ENCODE measurements at regions not wholly inside any gene's neighbourhood (a gene's known extent, or its start where the extent isn't known, plus 50 kb on each side); places are given as distances from the start of the nearest gene placed in this dataset.
"Not testable (repeated sequence)": the region's sequence is repeated elsewhere in the genome, so short reads cannot be mapped to it uniquely, and the experiment has no call there.

GRCh38 chr2:172313715-172314341 lies 113.6 kb upstream of the ITGA6 start:
- TF ChIP-seq YY1 (IDR thresholded peaks at IDR 0.05; ENCODE audit: insufficient read depth, insufficient read length): no peak
- no peak for TF ChIP-seq SUZ12 (IDR thresholded peaks at IDR 0.05; ENCODE audit: extremely low read depth, insufficient read depth, insufficient read length)
- Histone ChIP-seq H3K9ac (ENCODE audit: insufficient read length, low read depth) (no peak overlapping the region), H3K4me3 (ENCODE audit: insufficient read length, low read depth) (no peak overlapping the region)

GRCh38 chr2:172315070-172315469 lies 112.3 kb upstream of the ITGA6 start:
- not testable (repeated sequence) for H3K4me1 ChIP-seq (ENCODE audit: insufficient read depth, insufficient read length); H3K27me3 ChIP-seq (ENCODE audit: insufficient read depth, insufficient read length); DNase-seq (ENCODE audit: low read depth, low spot score); H3K36me3 ChIP-seq (ENCODE audit: insufficient read depth, insufficient read length, low read length); H3K9ac ChIP-seq (ENCODE audit: insufficient read length, low read depth); H3K4me3 ChIP-seq (ENCODE audit: insufficient read length, low read depth)
- H3K9me3 ChIP-seq (ENCODE audit: insufficient read depth, low read length): peaks cover 21% of the 10 kb centered on the region

More at GRCh38 chr2:172313715-172314341, 113.6 kb upstream of the ITGA6 start:
- Histone ChIP-seq H3K36me3 (ENCODE audit: insufficient read depth, insufficient read length, low read length) (no peaks in the 10 kb centered on the region), H3K9me3 (ENCODE audit: insufficient read depth, low read length) (peaks cover 21% of the 10 kb centered on the region), H3K27me3 (ENCODE audit: insufficient read depth, insufficient read length) (no peaks in the 10 kb centered on the region), H3K4me1 (ENCODE audit: insufficient read depth, insufficient read length) (no peaks in the 10 kb centered on the region)
- no peak for DNase-seq (ENCODE audit: low read depth, low spot score)

GRCh38 chr2:172322049-172322448 lies 105.3 kb upstream of the ITGA6 start:
- H3K36me3 ChIP-seq (ENCODE audit: insufficient read depth, insufficient read length, low read length): no peaks in the 10 kb centered on the region
- no peak overlapping the region for H3K9ac ChIP-seq (ENCODE audit: insufficient read length, low read depth)
- TF ChIP-seq ZNF274 (IDR thresholded peaks at IDR 0.05; ENCODE audit: low read depth, low read length): no peak
- TF ChIP-seq YY1 (IDR thresholded peaks at IDR 0.05; ENCODE audit: insufficient read depth, insufficient read length): no peak
- TF ChIP-seq SUZ12 (IDR thresholded peaks at IDR 0.05; ENCODE audit: extremely low read depth, insufficient read depth, insufficient read length): no peak
- H3K27me3 ChIP-seq (ENCODE audit: insufficient read depth, insufficient read length): no peaks in the 10 kb centered on the region
- no peak for DNase-seq (ENCODE audit: low read depth, low spot score)
- no peaks in the 10 kb centered on the region for H3K4me1 ChIP-seq (ENCODE audit: insufficient read depth, insufficient read length)
- H3K4me3 ChIP-seq (ENCODE audit: insufficient read length, low read depth): no peak overlapping the region
- no peaks in the 10 kb centered on the region for H3K9me3 ChIP-seq (ENCODE audit: insufficient read depth, low read length)

GRCh38 chr2:172323256-172323655 lies 104.1 kb upstream of the ITGA6 start:
- TF ChIP-seq SUZ12 (IDR thresholded peaks at IDR 0.05; ENCODE audit: extremely low read depth, insufficient read depth, insufficient read length): no peak
- no peak for TF ChIP-seq YY1 (IDR thresholded peaks at IDR 0.05; ENCODE audit: insufficient read depth, insufficient read length)
- TF ChIP-seq ZNF274 (IDR thresholded peaks at IDR 0.05; ENCODE audit: low read depth, low read length): no peak
- no peak for DNase-seq (ENCODE audit: low read depth, low spot score)
- H3K4me1 ChIP-seq (ENCODE audit: insufficient read depth, insufficient read length): no peaks in the 10 kb centered on the region

GRCh38 chr2:172323861-172324597 lies 103.4 kb upstream of the ITGA6 start:
- H3K9me3 ChIP-seq (ENCODE audit: insufficient read depth, low read length): no peaks in the 10 kb centered on the region
- no peak overlapping the region for H3K4me3 ChIP-seq (ENCODE audit: insufficient read length, low read depth)
- no peak for TF ChIP-seq ZNF274 (IDR thresholded peaks at IDR 0.05; ENCODE audit: low read depth, low read length)
- no peak for TF ChIP-seq SUZ12 (IDR thresholded peaks at IDR 0.05; ENCODE audit: extremely low read depth, insufficient read depth, insufficient read length)
- no peak for TF ChIP-seq YY1 (IDR thresholded peaks at IDR 0.05; ENCODE audit: insufficient read depth, insufficient read length)
- DNase-seq (ENCODE audit: low read depth, low spot score): no peak
- H3K4me1 ChIP-seq (ENCODE audit: insufficient read depth, insufficient read length): no peaks in the 10 kb centered on the region
- no peak overlapping the region for H3K9ac ChIP-seq (ENCODE audit: insufficient read length, low read depth)
- H3K27me3 ChIP-seq (ENCODE audit: insufficient read depth, insufficient read length): no peaks in the 10 kb centered on the region
- no peaks in the 10 kb centered on the region for H3K36me3 ChIP-seq (ENCODE audit: insufficient read depth, insufficient read length, low read length)

More at GRCh38 chr2:172323256-172323655, 104.1 kb upstream of the ITGA6 start:
- H3K9ac ChIP-seq (ENCODE audit: insufficient read length, low read depth): no peak overlapping the region
- H3K4me3 ChIP-seq (ENCODE audit: insufficient read length, low read depth): no peak overlapping the region
- H3K36me3 ChIP-seq (ENCODE audit: insufficient read depth, insufficient read length, low read length): no peaks in the 10 kb centered on the region
- no peaks in the 10 kb centered on the region for H3K27me3 ChIP-seq (ENCODE audit: insufficient read depth, insufficient read length)
- H3K9me3 ChIP-seq (ENCODE audit: insufficient read depth, low read length): no peaks in the 10 kb centered on the region

GRCh38 chr2:172326211-172326509 lies 101.2 kb upstream of the ITGA6 start:
- DNase-seq (ENCODE audit: low read depth, low spot score): no peak
- no peak for TF ChIP-seq ZNF274 (IDR thresholded peaks at IDR 0.05; ENCODE audit: low read depth, low read length)
- TF ChIP-seq SUZ12 (IDR thresholded peaks at IDR 0.05; ENCODE audit: extremely low read depth, insufficient read depth, insufficient read length): no peak
- no peak for TF ChIP-seq YY1 (IDR thresholded peaks at IDR 0.05; ENCODE audit: insufficient read depth, insufficient read length)
- Histone ChIP-seq H3K4me3 (ENCODE audit: insufficient read length, low read depth) (no peak overlapping the region), H3K9ac (ENCODE audit: insufficient read length, low read depth) (no peak overlapping the region), H3K9me3 (ENCODE audit: insufficient read depth, low read length) (no peaks in the 10 kb centered on the region), H3K36me3 (ENCODE audit: insufficient read depth, insufficient read length, low read length) (no peaks in the 10 kb centered on the region), H3K4me1 (ENCODE audit: insufficient read depth, insufficient read length) (no peaks in the 10 kb centered on the region), H3K27me3 (ENCODE audit: insufficient read depth, insufficient read length) (no peaks in the 10 kb centered on the region)

- Histone ChIP-seq H3K9ac (ENCODE audit: insufficient read length, low read depth) (no peak overlapping the region), H3K27me3 (ENCODE audit: insufficient read depth, insufficient read length) (no peaks in the 10 kb centered on the region), H3K4me1 (ENCODE audit: insufficient read depth, insufficient read length) (no peaks in the 10 kb centered on the region), H3K4me3 (ENCODE audit: insufficient read length, low read depth) (no peak overlapping the region), H3K36me3 (ENCODE audit: insufficient read depth, insufficient read length, low read length) (no peaks in the 10 kb centered on the region), H3K9me3 (ENCODE audit: insufficient read depth, low read length) (no peaks in the 10 kb centered on the region)
- no peak for DNase-seq (ENCODE audit: low read depth, low spot score)
- TF ChIP-seq SUZ12 (IDR thresholded peaks at IDR 0.05; ENCODE audit: extremely low read depth, insufficient read depth, insufficient read length): no peak
- TF ChIP-seq ZNF274 (IDR thresholded peaks at IDR 0.05; ENCODE audit: low read depth, low read length): no peak
- TF ChIP-seq YY1 (IDR thresholded peaks at IDR 0.05; ENCODE audit: insufficient read depth, insufficient read length): no peak
Observed at GRCh38 chr2:172328103-172328841, 99.1 kb upstream of the ITGA6 start.

Data from NT2/D1 (cell line).